LNCAP (cell line): ENCODE measurements at regions not wholly inside any gene's neighbourhood (a gene's known extent, or its start where the extent isn't known, plus 50 kb on each side); places are given as distances from the start of the nearest gene placed in this dataset.

Source experiments
- CTCF ChIP-seq: fragments of 450-650 bp; IDR thresholded peaks from 2 replicates; pipeline ENCODE4 v1.5.1; 2017; ENCODE audit warnings: mild to moderate bottlenecking

- TF ChIP-seq CTCF, result no peak
These were observed 221.9 kb upstream of the GLRA1 start for GRCh38 chr5:152146566-152146965.

- TF ChIP-seq CTCF, result no peak
These were observed 219.9 kb upstream of the GLRA1 start for GRCh38 chr5:152144556-152144955.

DNA sequence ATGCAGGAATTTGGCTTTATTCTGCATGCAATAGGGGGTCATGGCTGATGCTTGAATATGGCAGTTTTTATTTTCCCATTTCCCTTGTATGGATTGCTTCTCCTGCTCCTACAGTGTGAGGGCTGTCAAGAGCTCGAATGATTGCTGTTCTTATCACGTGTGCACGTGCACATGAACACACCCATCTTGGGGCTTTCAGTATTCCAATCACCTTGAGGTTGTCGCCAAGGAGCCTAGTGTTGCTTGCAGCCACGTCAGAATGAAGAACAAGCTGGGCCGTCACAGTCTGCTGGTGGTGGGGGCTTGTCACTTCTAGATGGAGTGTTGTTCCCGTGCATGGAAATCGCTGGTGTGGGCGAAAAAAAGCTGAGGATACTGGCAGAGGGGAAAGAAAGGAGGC is 219.4 kb upstream of the GLRA1 start:
- no peak for TF ChIP-seq CTCF

DNA sequence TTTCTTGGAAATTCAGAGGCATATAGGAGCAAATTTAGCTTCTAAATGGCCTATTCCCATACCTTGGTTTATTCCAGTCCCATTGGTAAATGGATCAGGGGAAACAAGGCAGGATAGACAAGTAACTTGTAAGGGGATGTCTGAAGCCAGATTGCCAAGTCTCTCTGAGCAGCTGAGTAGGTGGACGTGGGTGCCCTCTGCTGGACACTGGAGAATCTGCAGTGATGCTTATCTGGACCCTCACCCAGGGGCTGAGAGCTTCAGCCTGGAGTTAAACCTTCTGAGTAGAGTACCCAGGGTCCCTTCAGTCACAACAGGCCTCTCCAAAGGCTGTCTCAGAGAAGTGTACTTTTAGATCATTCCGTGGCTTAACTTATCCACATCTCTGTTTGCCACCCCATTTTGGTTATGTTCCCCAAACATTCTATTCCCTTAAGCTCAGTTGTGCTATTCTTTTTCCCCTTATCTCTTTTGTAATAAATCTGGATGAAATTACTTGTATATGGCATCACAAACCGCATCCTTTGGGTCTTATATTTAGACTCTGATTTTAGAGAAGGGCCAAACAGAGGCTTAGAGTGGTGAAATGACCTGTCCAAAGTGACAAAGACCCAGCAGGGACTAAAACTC is 218.3 kb upstream of the GLRA1 start:
- peak; percentile 91 for TF ChIP-seq CTCF

DNA sequence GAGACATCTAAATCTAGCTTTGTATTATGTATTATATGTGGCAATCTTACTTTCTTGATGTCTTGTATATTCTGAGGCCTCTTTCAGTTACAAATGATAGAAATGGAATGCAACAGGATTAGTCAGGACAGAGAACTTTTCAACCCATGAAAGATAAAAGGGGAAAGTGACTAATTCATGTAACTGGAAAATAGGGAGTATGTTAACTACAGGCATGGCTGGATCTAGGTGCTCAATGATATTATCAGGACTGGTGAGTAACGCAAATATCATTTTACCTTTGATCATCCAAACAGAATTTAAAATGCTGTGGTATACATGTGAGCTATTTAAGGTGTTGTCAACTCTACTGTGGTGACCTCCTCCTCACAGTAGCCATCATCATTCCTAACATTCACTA is 215.7 kb upstream of the GLRA1 start:
- no peak for TF ChIP-seq CTCF

GRCh38 chr5:152137063-152137462 is 212.4 kb upstream of the GLRA1 start:
- TF ChIP-seq CTCF, result no peak

- no peak for TF ChIP-seq CTCF
These were observed 211.7 kb upstream of the GLRA1 start for GRCh38 chr5:152136321-152136720.

DNA sequence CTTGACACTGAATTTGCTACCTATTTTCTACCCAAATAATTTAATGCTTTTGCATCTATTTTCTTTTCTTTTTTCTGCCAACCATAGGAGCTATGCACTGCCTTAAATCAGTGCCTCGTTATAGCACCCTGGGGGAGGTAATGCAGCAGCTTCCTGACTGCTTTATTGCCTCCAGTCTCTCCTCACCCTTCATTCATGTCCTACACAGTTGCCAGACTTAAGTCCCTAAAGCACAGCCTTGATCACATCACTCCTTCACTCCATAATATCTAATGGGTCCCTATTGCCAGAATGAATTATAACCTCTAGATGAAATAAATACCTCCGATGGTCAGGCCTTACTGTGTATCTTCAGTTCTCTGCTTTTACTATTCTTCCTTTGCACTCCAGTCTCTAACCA is 211.2 kb upstream of the GLRA1 start:
- TF ChIP-seq CTCF, result no peak
